GM12892 (cell line): ENCODE measurements at regions not wholly inside any gene's neighbourhood (a gene's known extent, or its start where the extent isn't known, plus 50 kb on each side); places are given as distances from the start of the nearest gene placed in this dataset.

Experiments
- DNase-seq: peaks from one replicate; pipeline ENCODE4 v3.0.0; 2011; ENCODE audit not compliant: insufficient read length
- FAIRE-seq: peaks from 2 replicates; lab custom pipeline; 2011; peaks lifted over from hg19 to GRCh38; lab: Jason Lieb, UNC
- POLR2A ChIP-seq: IDR thresholded peaks from 2 replicates; pipeline ENCODE4 v1.6.1; 2011; ENCODE audit warnings: low read depth, low read length, control low read depth
- POLR2AphosphoS5 ChIP-seq: IDR thresholded peaks from 2 replicates; pipeline ENCODE4 v1.6.1; 2011; ENCODE audit warnings: low read depth, low read length, control low read depth
- TAF1 ChIP-seq: IDR thresholded peaks from 2 replicates; pipeline ENCODE4 v1.6.1; 2011; ENCODE audit warnings: low read depth, mild to moderate bottlenecking, control low read depth, low read length, borderline replicate concordance

DNA sequence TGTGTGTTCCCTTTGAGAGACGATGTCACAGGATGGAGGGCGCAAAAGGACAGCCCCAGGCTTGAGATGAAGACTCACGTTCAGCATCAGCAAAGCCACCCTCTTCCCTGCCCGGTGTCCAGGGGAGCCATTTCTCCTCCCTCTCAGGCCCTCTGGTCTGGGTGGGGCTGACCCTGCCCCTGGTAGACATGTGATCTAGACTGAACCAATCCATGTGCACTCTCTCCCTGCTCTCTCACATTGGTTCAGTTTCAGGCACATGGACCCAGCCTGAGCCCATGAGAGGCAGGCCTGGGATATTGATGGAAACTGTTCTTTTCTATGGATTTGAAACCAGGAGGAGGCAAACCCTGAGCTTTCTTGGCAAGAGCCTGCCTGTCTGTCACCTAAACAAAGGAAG is 115.6 kb upstream of the IGSF21 start:
- TF ChIP-seq POLR2AphosphoS5 (no peak), POLR2A (no peak), TAF1 (no peak)
- DNase-seq: no peak
- no peak for FAIRE-seq

DNA sequence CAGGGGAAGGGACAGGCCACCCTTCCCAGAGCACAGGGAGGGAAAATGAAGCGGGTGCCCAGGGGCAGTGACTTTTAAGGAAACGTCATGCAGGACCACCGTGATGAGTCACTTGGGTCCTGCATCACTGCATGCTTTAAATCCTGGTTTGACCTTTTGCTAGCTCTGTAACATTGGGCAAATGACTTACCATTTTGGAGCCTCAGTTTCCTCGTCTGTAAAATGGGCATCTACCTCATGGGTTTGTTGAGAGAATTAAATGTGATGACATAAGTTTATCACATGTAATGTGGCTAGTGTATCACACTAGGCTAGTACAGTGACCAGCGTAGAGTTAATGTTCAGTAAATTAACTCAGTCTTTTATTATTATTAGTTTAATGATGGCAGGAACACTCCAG is 114.8 kb upstream of the IGSF21 start:
- TF ChIP-seq POLR2A (no peak), TAF1 (no peak)
- DNase-seq: no peak
- no peak for FAIRE-seq

DNA sequence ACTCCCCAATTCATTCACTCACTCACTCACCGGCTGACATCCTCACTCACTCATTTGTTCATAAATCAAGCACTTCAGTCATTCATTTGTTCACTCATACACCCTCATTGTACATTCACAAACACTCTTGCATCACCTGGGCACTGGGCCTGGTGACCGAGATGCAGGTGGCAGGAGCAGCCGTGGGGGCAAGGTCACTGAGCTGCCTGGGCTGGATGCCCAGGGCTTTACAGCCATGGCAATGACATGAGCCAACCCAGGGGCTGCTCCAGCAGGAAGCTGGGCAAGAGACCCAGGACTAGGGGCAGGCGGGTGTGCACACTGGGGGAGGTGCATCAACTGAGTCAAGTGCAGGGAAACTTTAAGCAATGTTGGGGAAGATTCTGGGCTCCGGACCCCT is 113.6 kb upstream of the IGSF21 start:
- TF ChIP-seq TAF1 (no peak), POLR2A (no peak), POLR2AphosphoS5 (no peak)
- no peak for DNase-seq
- FAIRE-seq: no peak

DNA sequence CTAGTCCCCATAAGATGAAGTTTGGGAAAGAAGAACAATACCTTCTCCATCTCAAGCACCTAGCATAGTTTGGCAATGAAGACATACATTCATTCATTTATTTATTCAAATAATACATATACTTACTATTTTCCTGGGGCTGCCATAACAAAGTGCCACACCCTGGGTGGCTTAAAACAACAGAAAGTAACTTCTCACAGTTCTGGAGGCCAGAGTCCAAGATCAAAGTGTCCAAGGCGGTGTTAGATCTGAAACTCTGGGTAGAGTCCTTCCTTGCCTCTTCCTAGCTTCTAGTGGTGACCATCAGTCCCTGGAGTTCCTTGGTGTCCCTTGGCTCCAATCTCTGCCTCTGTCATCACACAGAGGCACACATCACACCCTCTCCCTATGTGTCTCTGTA is 112.1 kb upstream of the IGSF21 start:
- DNase-seq (no peak), FAIRE-seq (no peak)
- no peak for TF ChIP-seq TAF1
- TF ChIP-seq POLR2AphosphoS5: no peak
- TF ChIP-seq POLR2A: no peak

DNA sequence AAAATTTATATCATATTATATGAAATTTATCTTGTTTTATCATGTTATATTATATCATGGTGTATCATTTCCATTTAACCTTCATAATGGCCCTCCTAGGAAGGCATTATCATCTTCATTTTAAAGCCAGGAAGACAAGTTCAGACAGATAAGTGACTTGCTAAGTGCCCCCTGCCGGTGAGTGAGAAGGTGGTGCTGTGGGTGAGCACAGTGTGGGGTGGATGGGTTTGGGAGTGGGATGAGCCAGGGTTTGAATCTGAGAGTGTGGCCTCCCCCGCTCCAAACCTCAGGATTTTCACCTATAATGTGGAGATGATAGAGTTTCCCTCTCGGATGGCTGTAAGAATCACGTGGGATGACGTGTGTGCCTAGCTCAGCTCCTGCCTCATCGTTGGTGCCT is 108.7 kb upstream of the IGSF21 start:
- FAIRE-seq (no peak), DNase-seq (no peak)
- TF ChIP-seq POLR2A: no peak
- TF ChIP-seq POLR2AphosphoS5: no peak
- no peak for TF ChIP-seq TAF1

DNA sequence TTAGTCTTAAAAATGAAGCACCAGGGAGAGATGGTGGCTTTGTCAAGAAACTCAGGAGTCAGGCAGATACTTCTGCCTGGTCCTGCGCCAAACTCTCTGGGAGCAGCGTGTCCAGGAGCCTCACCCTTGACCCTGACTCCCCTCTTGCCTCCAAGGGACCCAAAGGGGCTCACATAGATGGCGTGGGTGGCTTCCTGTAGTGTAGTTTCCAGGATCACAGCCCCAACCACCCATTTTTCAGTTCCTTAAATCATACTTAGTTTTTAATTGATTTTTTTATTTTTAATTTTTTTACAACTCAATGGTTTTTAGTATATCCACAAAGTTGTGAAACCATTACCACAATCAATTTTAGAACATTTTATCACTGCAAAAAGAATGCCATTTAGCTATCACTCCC is 107.7 kb upstream of the IGSF21 start:
- FAIRE-seq: no peak
- TF ChIP-seq POLR2AphosphoS5 (no peak), TAF1 (no peak), POLR2A (no peak)
- DNase-seq: no peak

DNA sequence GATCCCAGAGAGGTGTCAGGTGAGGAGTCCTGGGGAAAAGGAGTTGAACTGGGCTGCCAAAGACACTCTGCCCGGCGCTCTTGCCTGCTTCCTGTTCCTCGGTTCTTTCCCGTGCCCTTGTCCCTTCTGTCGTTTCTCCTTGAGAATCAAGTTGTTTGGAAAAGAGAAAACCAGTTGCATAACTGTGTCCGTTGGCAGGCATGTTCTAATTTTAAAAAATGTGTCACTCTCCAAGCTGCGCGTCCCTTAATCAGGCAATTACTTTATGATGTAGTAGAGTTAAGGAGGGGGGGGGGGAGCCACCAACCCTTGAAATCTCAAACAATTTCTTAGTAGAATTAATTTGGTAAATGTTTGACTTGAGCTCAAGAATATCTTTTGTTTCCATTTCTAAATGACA is 105.9 kb upstream of the IGSF21 start:
- no peak for FAIRE-seq
- TF ChIP-seq POLR2A (no peak), POLR2AphosphoS5 (no peak), TAF1 (no peak)
- no peak for DNase-seq

DNA sequence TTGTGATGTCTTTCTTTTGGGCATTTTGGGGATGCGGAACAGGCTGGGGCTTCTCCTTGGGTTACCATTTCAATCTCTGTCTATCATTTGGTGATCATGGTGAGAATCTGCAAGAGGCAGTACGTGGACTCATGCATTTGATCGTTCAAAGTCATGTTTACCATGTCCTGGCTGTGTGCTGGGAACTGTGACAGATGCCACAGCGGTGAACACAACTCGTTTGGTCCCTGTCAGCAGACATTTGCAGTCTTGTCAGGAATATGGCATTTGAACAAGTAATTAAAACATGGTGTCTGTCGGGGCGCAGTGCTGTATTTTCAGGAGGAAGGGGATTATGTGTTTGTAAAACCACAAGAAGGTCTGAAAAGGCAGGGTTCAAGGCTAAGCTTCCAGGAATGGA is 103.3 kb upstream of the IGSF21 start:
- no peak for TF ChIP-seq POLR2A
- TF ChIP-seq TAF1: no peak
- no peak for TF ChIP-seq POLR2AphosphoS5
- no peak for FAIRE-seq
- no peak for DNase-seq

DNA sequence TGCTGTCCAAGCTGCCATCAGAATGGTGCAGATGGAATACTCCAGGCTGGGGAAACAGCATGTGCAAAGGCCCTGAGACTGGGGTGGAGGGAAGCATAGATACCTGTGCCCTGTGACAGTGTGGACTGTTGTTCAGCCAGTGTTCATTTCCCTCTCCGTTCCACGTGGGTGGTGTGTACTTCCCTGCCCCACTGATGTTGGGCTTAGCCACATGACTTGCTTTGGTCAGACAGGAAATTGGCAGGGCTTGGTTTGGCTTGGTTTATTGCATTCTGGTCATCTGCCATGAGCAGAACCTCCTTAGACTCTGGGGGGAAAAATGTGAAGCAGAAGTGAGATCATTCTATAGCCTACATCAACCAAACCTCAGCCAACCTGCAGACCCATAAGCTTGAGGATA is 102.4 kb upstream of the IGSF21 start:
- no peak for TF ChIP-seq TAF1
- no peak for TF ChIP-seq POLR2A
- TF ChIP-seq POLR2AphosphoS5: no peak
- no peak for FAIRE-seq
- DNase-seq: no peak

DNA sequence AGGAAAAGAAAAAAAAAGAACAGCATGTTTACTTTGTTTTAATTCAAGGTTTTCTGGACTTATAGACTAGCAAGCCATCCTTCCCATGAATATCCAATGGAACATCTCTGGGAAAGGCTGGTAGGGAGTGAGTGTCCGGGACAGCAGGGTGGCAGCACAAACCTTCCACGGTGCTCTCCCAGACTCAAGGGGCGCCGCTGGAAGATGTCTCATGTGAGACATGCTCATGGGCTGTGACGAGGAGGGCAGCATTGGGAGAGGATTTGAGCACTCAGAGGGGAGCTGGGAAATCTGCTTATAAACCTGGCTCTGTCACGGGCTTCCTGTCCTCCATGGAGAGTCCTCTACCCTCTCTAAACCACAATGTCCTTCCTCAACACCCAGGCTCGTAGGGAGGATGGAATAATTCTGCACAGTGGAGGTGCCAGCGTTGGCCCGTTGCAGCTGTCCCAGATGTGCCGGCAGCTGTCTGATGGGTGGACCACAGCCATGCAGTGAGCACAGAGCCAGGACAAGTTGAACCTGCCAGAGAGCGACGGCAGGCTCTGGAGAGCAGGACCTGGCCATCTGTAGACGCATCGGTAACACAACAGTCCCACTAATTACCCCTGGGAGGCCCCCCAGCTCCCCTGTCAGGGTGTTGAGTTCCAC is 100.1 kb upstream of the IGSF21 start:
- FAIRE-seq (no peak), DNase-seq (no peak)
- TF ChIP-seq POLR2AphosphoS5: no peak
- TF ChIP-seq TAF1: no peak
- no peak for TF ChIP-seq POLR2A

DNA sequence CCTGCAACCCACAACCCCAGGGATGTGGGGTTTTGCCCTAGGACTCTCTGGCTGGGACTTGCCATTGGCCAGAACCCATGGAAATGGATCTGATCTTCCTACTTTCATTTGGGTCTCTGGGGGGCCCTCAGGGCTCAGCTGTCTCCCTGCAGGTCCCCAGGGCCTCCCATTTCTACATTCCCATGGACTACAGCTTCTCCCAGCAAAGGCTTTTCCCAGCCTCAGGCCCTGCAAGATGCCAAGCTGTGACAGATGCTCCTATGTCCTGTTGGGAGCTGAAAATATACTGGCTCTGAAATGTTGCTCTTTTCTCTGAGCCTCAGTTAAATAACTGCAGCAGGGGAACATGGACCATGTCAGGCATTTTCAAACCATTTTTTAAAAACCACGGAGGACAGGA is 99.5 kb upstream of the IGSF21 start:
- FAIRE-seq: no peak

DNA sequence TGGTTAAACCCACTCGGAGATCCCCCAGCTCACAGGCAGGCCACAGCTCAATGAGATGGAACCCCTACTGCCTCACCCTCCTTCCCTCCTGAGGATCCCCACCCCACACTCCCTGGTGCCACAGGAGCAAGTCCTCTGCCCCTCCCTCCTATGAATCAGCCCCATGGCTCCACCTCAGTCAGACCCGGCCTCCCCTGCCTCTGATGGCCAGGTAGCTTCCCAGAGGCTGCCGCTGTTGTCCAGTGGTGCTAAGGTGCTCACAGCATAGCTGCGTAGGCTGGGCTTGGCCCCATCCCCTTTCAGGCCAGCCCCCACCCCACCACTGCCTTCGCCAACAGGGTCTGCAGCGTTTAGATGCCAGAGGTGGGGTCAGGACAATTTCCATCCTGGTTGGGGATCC is 98.5 kb upstream of the IGSF21 start:
- TF ChIP-seq POLR2A (no peak), POLR2AphosphoS5 (no peak), TAF1 (no peak)
- FAIRE-seq (no peak), DNase-seq (no peak)

More for the DNA sequence above, 99.5 kb upstream of the IGSF21 start:
- TF ChIP-seq TAF1 (no peak), POLR2A (no peak), POLR2AphosphoS5 (no peak)
- no peak for DNase-seq

DNA sequence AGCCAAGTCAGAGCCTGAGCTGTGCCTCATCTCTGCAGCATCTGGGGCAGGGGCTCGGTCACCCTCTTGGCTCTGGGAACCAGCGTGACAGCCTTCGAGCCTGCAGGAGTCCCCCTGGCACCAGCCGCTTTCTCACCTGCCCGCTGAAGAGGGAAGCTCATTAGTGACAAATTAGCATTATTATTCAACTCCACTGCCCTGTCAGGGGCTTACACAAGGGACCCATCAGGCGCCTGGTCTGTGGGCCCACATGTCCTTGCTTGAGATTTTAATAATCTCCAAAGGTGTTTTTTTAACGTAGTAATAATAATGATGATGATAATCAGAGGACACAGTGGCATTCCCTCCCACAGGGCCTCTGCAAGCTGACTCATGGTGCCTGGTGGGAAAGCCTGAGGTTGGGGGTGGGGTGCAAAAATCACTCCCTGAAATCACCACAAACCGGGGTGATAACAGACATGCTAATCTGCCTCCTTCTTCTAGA is 98.1 kb upstream of the IGSF21 start:
- no peak for FAIRE-seq
- DNase-seq: no peak
- no peak for TF ChIP-seq POLR2A
- no peak for TF ChIP-seq TAF1
- TF ChIP-seq POLR2AphosphoS5: no peak
